GM23338 (cell line): ENCODE measurements at regions not wholly inside any gene's neighbourhood (a gene's known extent, or its start where the extent isn't known, plus 50 kb on each side); places are given as distances from the start of the nearest gene placed in this dataset.

ENCODE experiments used
- ATAC-seq: fragments of 200-7000 bp; cut with Tn5 transposase; 3 replicates; pipeline ENCODE4 v1.9.1; 2020
- DNase-seq: peaks from one replicate; pipeline ENCODE4 v3.0.0-alpha.2; 2015; ENCODE audit warnings: low spot score
- H2AFZ ChIP-seq: fragments of 200-600 bp; sonication (generic); 2 replicates; pipeline ENCODE4 v1.8.0; 2016; ENCODE audit warnings: antibody characterized with exemption, mild to moderate bottlenecking, moderate library complexity
- H3F3A ChIP-seq: fragments of 200-600 bp; sonication (generic); replicated peaks from 2 replicates; pipeline ENCODE4 v1.8.0; 2017; ENCODE audit warnings: antibody characterized with exemption, mixed run types, low read depth
- H3K27ac ChIP-seq: fragments of 200-600 bp; sonication (generic); 2 replicates; pipeline ENCODE4 v1.6.1; 2016; ENCODE audit warnings: low read depth
- H3K27me3 ChIP-seq: fragments of 200-600 bp; sonication (generic); 2 replicates; pipeline ENCODE4 v1.8.0; 2016; ENCODE audit warnings: mild to moderate bottlenecking, mixed run types, moderate library complexity; ENCODE audit not compliant: insufficient read depth
- H3K36me3 ChIP-seq: fragments of 200-600 bp; sonication (generic); 2 replicates; pipeline ENCODE4 v1.8.0; 2016; ENCODE audit warnings: mild to moderate bottlenecking; ENCODE audit not compliant: insufficient read depth
- H3K4me1 ChIP-seq: fragments of 200-600 bp; sonication (generic); 2 replicates; pipeline ENCODE4 v1.8.0; 2016; ENCODE audit warnings: mild to moderate bottlenecking, moderate library complexity; ENCODE audit not compliant: insufficient read depth
- H3K4me2 ChIP-seq: fragments of 200-600 bp; sonication (generic); 2 replicates; pipeline ENCODE4 v1.7.1; 2017; ENCODE audit warnings: mixed run types
- H3K4me3 ChIP-seq: fragments of 200-600 bp; sonication (generic); 2 replicates; pipeline ENCODE4 v1.6.1; 2016; ENCODE audit warnings: mixed run types
- H3K79me2 ChIP-seq: fragments of 200-600 bp; sonication (generic); replicated peaks from 2 replicates; pipeline ENCODE4 v1.8.0; 2017; ENCODE audit warnings: mild to moderate bottlenecking; ENCODE audit not compliant: insufficient read depth
- H3K9me2 ChIP-seq: fragments of 200-600 bp; sonication (generic); 2 replicates; pipeline ENCODE4 v1.8.0; 2017; ENCODE audit not compliant: insufficient read depth
- H4K20me1 ChIP-seq: fragments of 200-600 bp; sonication (generic); replicated peaks from 2 replicates; pipeline ENCODE4 v1.8.0; 2017; ENCODE audit warnings: mild to moderate bottlenecking; ENCODE audit not compliant: insufficient read depth
- H3K27ac Mint-ChIP-seq: 2 replicates; pipeline ENCODE4 v1.8.0; 2020; ENCODE audit warnings: inconsistent platforms, mild to moderate bottlenecking, moderate library complexity, mixed read lengths
- H3K27me3 Mint-ChIP-seq: 3 replicates; pipeline ENCODE4 v1.8.0; 2022; ENCODE audit warnings: low read depth, mild to moderate bottlenecking, moderate library complexity, mixed read lengths, inconsistent platforms; ENCODE audit not compliant: insufficient read depth, poor library complexity
- H3K36me3 Mint-ChIP-seq: 3 replicates; pipeline ENCODE4 v1.8.0; 2021; ENCODE audit warnings: low read depth, mild to moderate bottlenecking, inconsistent platforms, moderate library complexity, mixed read lengths
- H3K4me1 Mint-ChIP-seq: 3 replicates; pipeline ENCODE4 v1.8.0; 2020; ENCODE audit warnings: mild to moderate bottlenecking, inconsistent platforms, mixed read lengths
- H3K4me3 Mint-ChIP-seq: 3 replicates; pipeline ENCODE4 v1.8.0; 2021; ENCODE audit warnings: moderate library complexity, mild to moderate bottlenecking, inconsistent platforms, mixed read lengths
- H3K9me3 Mint-ChIP-seq: 3 replicates; pipeline ENCODE4 v1.8.0; 2020; ENCODE audit warnings: moderate library complexity, mild to moderate bottlenecking, inconsistent platforms, mixed read lengths
- EZH2 ChIP-seq: fragments of 200-600 bp; sonication (generic); IDR thresholded peaks from one replicate; pipeline ENCODE4 v1.8.0; 2017; ENCODE audit warnings: antibody characterized with exemption, mild to moderate bottlenecking, low read depth; ENCODE audit not compliant: unreplicated experiment
- EZH2phosphoT487 ChIP-seq: fragments of 200-600 bp; sonication (generic); IDR thresholded peaks from one replicate; pipeline ENCODE4 v1.8.1; 2018; ENCODE audit warnings: antibody characterized with exemption; ENCODE audit not compliant: unreplicated experiment
- JUNB ChIP-seq: IDR thresholded peaks from one replicate; pipeline ENCODE4 v1.6.1; 2016; ENCODE audit warnings: antibody characterized with exemption; ENCODE audit not compliant: unreplicated experiment
- STAT1 ChIP-seq: IDR thresholded peaks from one replicate; pipeline ENCODE4 v1.6.1; 2016; ENCODE audit warnings: antibody characterized with exemption; ENCODE audit not compliant: unreplicated experiment
- ZNF114 ChIP-seq: fragments of 250-450 bp; sonication (Bioruptor Pico); IDR thresholded peaks from 2 replicates; pipeline ENCODE4 v1.5.0; 2020; ENCODE audit warnings: mild to moderate bottlenecking, moderate library complexity
- ZNF331 ChIP-seq: fragments of 250-450 bp; sonication (Bioruptor Pico); IDR thresholded peaks from 2 replicates; pipeline ENCODE4 v1.5.0; 2020; ENCODE audit warnings: low read depth, mild to moderate bottlenecking, moderate library complexity
- TF ChIP-seq, protein P1 (sequence below), 2 experiments: fragments of 200-600 bp in 1 of 2; sonication (generic) in 1 of 2; conservative IDR thresholded peaks; 2 replicates each; pipeline versions ENCODE4 v1.5.1 to v1.6.1; 2016 to 2017; ENCODE audit warnings: antibody characterized with exemption in 2 of 2, low read depth in 2 of 2, mild to moderate bottlenecking in 2 of 2, moderate library complexity in 1 of 2
- TF ChIP-seq, protein P2 (sequence below): IDR thresholded peaks from one replicate; pipeline ENCODE4 v1.6.1; 2018; ENCODE audit warnings: antibody characterized with exemption; ENCODE audit not compliant: unreplicated experiment
- TF ChIP-seq, protein P3 (sequence below): fragments of 250-450 bp; sonication (Bioruptor Pico); IDR thresholded peaks from 2 replicates; pipeline ENCODE4 v1.5.0; 2020; ENCODE audit warnings: mild to moderate bottlenecking, moderate library complexity

DNA sequence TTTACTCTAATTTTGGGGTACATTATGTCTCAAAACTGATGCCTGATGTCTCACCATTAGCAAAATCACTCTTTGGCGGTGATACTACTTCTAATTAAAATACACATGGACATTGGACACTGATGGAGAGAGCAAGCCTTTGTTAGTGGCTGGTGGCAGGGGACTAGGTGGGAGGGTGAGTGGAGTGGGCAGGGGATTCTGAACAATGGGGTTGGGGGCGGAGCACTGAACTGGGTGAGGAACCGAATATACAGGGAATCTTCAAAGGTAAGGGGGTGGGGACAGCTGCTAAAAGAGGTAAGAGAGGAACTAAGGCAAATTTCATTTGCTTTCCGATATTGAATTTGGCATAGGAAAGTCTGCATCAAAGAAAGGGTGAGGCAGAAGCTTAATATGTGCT lies 88.8 kb downstream of the CARTPT start:
- Mint-ChIP-seq H3K36me3 (no peaks in the 10 kb centered on the region), H3K4me1 (peaks cover 43% of the 10 kb centered on the region), H3K27me3 (peaks cover 3% of the 10 kb centered on the region), H3K4me3 (no peak overlapping the region), H3K27ac (no peak overlapping the region), H3K9me3 (no peaks in the 10 kb centered on the region)
- H3K27ac ChIP-seq = no peak overlapping the region
- DNase-seq (no peak), ATAC-seq (peak; percentile 53)
- H3F3A ChIP-seq = no peaks in the 10 kb centered on the region
- H3K9me2 ChIP-seq = no peaks in the 10 kb centered on the region; the same call in 1 of the 2 replicates
- no peaks in the 10 kb centered on the region for H3K79me2 ChIP-seq
- H3K36me3 ChIP-seq = no peaks in the 10 kb centered on the region
- H3K4me2 ChIP-seq = 0 out of 2 replicates have a peak overlapping the region, but pooled peaks have one; percentile 38
- H4K20me1 ChIP-seq = no peaks in the 10 kb centered on the region
- H3K4me1 ChIP-seq = peaks cover 41% of the 10 kb centered on the region
- TF ChIP-seq STAT1 (no peak), EZH2phosphoT487 (no peak), ZNF331 (CRISPR knock-in tag) (no peak), EZH2 (no peak), JUNB (no peak), ZNF114 (no peak)
- TF ChIP-seq, protein P1, sequence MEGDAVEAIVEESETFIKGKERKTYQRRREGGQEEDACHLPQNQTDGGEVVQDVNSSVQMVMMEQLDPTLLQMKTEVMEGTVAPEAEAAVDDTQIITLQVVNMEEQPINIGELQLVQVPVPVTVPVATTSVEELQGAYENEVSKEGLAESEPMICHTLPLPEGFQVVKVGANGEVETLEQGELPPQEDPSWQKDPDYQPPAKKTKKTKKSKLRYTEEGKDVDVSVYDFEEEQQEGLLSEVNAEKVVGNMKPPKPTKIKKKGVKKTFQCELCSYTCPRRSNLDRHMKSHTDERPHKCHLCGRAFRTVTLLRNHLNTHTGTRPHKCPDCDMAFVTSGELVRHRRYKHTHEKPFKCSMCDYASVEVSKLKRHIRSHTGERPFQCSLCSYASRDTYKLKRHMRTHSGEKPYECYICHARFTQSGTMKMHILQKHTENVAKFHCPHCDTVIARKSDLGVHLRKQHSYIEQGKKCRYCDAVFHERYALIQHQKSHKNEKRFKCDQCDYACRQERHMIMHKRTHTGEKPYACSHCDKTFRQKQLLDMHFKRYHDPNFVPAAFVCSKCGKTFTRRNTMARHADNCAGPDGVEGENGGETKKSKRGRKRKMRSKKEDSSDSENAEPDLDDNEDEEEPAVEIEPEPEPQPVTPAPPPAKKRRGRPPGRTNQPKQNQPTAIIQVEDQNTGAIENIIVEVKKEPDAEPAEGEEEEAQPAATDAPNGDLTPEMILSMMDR (conservative IDR thresholded peaks at IDR 0.05; ENCODE audit: low read depth in 2 of 2) = no peak
- TF ChIP-seq, protein P2, sequence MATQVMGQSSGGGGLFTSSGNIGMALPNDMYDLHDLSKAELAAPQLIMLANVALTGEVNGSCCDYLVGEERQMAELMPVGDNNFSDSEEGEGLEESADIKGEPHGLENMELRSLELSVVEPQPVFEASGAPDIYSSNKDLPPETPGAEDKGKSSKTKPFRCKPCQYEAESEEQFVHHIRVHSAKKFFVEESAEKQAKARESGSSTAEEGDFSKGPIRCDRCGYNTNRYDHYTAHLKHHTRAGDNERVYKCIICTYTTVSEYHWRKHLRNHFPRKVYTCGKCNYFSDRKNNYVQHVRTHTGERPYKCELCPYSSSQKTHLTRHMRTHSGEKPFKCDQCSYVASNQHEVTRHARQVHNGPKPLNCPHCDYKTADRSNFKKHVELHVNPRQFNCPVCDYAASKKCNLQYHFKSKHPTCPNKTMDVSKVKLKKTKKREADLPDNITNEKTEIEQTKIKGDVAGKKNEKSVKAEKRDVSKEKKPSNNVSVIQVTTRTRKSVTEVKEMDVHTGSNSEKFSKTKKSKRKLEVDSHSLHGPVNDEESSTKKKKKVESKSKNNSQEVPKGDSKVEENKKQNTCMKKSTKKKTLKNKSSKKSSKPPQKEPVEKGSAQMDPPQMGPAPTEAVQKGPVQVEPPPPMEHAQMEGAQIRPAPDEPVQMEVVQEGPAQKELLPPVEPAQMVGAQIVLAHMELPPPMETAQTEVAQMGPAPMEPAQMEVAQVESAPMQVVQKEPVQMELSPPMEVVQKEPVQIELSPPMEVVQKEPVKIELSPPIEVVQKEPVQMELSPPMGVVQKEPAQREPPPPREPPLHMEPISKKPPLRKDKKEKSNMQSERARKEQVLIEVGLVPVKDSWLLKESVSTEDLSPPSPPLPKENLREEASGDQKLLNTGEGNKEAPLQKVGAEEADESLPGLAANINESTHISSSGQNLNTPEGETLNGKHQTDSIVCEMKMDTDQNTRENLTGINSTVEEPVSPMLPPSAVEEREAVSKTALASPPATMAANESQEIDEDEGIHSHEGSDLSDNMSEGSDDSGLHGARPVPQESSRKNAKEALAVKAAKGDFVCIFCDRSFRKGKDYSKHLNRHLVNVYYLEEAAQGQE = no peak
- TF ChIP-seq, protein P3, sequence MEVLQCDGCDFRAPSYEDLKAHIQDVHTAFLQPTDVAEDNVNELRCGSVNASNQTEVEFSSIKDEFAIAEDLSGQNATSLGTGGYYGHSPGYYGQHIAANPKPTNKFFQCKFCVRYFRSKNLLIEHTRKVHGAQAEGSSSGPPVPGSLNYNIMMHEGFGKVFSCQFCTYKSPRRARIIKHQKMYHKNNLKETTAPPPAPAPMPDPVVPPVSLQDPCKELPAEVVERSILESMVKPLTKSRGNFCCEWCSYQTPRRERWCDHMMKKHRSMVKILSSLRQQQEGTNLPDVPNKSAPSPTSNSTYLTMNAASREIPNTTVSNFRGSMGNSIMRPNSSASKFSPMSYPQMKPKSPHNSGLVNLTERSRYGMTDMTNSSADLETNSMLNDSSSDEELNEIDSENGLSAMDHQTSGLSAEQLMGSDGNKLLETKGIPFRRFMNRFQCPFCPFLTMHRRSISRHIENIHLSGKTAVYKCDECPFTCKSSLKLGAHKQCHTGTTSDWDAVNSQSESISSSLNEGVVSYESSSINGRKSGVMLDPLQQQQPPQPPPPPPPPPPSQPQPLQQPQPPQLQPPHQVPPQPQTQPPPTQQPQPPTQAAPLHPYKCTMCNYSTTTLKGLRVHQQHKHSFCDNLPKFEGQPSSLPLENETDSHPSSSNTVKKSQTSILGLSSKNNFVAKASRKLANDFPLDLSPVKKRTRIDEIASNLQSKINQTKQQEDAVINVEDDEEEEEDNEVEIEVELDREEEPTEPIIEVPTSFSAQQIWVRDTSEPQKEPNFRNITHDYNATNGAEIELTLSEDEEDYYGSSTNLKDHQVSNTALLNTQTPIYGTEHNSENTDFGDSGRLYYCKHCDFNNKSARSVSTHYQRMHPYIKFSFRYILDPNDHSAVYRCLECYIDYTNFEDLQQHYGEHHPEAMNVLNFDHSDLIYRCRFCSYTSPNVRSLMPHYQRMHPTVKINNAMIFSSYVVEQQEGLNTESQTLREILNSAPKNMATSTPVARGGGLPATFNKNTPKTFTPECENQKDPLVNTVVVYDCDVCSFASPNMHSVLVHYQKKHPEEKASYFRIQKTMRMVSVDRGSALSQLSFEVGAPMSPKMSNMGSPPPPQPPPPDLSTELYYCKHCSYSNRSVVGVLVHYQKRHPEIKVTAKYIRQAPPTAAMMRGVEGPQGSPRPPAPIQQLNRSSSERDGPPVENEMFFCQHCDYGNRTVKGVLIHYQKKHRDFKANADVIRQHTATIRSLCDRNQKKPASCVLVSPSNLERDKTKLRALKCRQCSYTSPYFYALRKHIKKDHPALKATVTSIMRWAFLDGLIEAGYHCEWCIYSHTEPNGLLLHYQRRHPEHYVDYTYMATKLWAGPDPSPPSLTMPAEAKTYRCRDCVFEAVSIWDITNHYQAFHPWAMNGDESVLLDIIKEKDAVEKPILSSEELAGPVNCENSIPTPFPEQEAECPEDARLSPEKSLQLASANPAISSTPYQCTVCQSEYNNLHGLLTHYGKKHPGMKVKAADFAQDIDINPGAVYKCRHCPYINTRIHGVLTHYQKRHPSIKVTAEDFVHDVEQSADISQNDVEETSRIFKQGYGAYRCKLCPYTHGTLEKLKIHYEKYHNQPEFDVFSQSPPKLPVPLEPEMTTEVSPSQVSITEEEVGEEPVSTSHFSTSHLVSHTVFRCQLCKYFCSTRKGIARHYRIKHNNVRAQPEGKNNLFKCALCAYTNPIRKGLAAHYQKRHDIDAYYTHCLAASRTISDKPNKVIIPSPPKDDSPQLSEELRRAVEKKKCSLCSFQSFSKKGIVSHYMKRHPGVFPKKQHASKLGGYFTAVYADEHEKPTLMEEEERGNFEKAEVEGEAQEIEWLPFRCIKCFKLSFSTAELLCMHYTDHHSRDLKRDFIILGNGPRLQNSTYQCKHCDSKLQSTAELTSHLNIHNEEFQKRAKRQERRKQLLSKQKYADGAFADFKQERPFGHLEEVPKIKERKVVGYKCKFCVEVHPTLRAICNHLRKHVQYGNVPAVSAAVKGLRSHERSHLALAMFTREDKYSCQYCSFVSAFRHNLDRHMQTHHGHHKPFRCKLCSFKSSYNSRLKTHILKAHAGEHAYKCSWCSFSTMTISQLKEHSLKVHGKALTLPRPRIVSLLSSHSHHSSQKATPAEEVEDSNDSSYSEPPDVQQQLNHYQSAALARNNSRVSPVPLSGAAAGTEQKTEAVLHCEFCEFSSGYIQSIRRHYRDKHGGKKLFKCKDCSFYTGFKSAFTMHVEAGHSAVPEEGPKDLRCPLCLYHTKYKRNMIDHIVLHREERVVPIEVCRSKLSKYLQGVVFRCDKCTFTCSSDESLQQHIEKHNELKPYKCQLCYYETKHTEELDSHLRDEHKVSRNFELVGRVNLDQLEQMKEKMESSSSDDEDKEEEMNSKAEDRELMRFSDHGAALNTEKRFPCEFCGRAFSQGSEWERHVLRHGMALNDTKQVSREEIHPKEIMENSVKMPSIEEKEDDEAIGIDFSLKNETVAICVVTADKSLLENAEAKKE (CRISPR knock-in tag) = no peak
- H3K27me3 ChIP-seq = no peaks in the 10 kb centered on the region
- H3K4me3 ChIP-seq = no peak overlapping the region
- H2AFZ ChIP-seq = peak overlapping the region; percentile 67; the same call in 1 of the 2 replicates
